Keratinocyte (primary cell): ENCODE measurements at regions not wholly inside any gene's neighbourhood (a gene's known extent, or its start where the extent isn't known, plus 50 kb on each side); places are given as distances from the start of the nearest gene placed in this dataset.

Source experiments
- DNase-seq: peaks from one replicate; pipeline ENCODE4 v3.0.0-alpha.2; 2011; ENCODE audit warnings: low read depth, missing footprints, low spot score
- FAIRE-seq: peaks from 2 replicates; lab custom pipeline; 2011; peaks lifted over from hg19 to GRCh38; lab: Jason Lieb, UNC
- H2AFZ ChIP-seq: 2 replicates; pipeline ENCODE4 v1.6.0; 2012; ENCODE audit warnings: low read length, control low read depth, inconsistent platforms; ENCODE audit not compliant: control insufficient read depth
- H3K27ac ChIP-seq: 2 replicates; pipeline ENCODE4 v1.5.1; 2011; ENCODE audit warnings: low read length; ENCODE audit not compliant: control insufficient read depth, insufficient read depth
- H3K27me3 ChIP-seq: 3 replicates; pipeline ENCODE4 v1.6.0; 2011; ENCODE audit warnings: low read length; ENCODE audit not compliant: control insufficient read depth, insufficient read depth; ENCODE audit errors: extremely low read depth
- H3K36me3 ChIP-seq, 2 experiments: 2 replicates in 1 of 2; 3 replicates in 1 of 2; pipeline ENCODE4 v1.5.1; 2011; ENCODE audit warnings: low read length in 2 of 2, mild to moderate bottlenecking in 1 of 2; ENCODE audit not compliant: control insufficient read depth in 2 of 2, insufficient read depth in 2 of 2; ENCODE audit errors: extremely low read depth in 1 of 2
- H3K4me1 ChIP-seq: 3 replicates; pipeline ENCODE4 v1.5.1; 2011; ENCODE audit warnings: low read length; ENCODE audit not compliant: control insufficient read depth, insufficient read depth; ENCODE audit errors: extremely low read depth
- H3K4me2 ChIP-seq: 3 replicates; pipeline ENCODE4 v1.6.0; 2011; ENCODE audit warnings: low read depth, low read length; ENCODE audit not compliant: control insufficient read depth, insufficient read depth; ENCODE audit errors: extremely low read depth
- H3K4me3 ChIP-seq, 3 experiments: fragments of 200-600 bp in 1 of 3; sonication (generic) in 1 of 3; 2 replicates in 2 of 3; 3 replicates in 1 of 3; pipeline ENCODE4 v1.5.1; 2011 to 2016; ENCODE audit warnings: low read length in 3 of 3, mild to moderate bottlenecking in 3 of 3, control low read depth in 2 of 3, inconsistent platforms in 1 of 3, low read depth in 1 of 3, mixed read lengths in 1 of 3, mixed run types in 1 of 3, moderate library complexity in 1 of 3; ENCODE audit not compliant: control insufficient read depth in 2 of 3, insufficient read depth in 2 of 3; ENCODE audit errors: extremely low read depth in 1 of 3
- H3K79me2 ChIP-seq: 2 replicates; pipeline ENCODE4 v1.6.0; 2012; ENCODE audit warnings: low read length; ENCODE audit not compliant: control insufficient read depth, insufficient read depth
- H3K9ac ChIP-seq: 3 replicates; pipeline ENCODE4 v1.6.0; 2011; ENCODE audit warnings: low read length; ENCODE audit not compliant: control insufficient read depth, insufficient read depth; ENCODE audit errors: extremely low read depth
- H3K9me1 ChIP-seq: 3 replicates; pipeline ENCODE4 v1.6.0; 2011; ENCODE audit warnings: low read length; ENCODE audit not compliant: control insufficient read depth, insufficient read depth; ENCODE audit errors: extremely low read depth
- H3K9me3 ChIP-seq: 2 replicates; pipeline ENCODE4 v1.5.1; 2012; ENCODE audit warnings: low read depth, low read length; ENCODE audit not compliant: control insufficient read depth
- H4K20me1 ChIP-seq: 3 replicates; pipeline ENCODE4 v1.6.0; 2011; ENCODE audit warnings: low read length; ENCODE audit not compliant: control insufficient read depth, insufficient read depth; ENCODE audit errors: extremely low read depth
- EZH2 ChIP-seq: IDR thresholded peaks from one replicate; pipeline ENCODE4 v1.6.1; 2012; ENCODE audit warnings: inconsistent platforms, mild to moderate bottlenecking, low read length, moderate library complexity
- dilution Hi-C: fragments of 300-500 bp; cut with MboI; formaldehyde crosslinking; loops from one replicate; pipeline ENCODE4 v1.7.0; 2020; ENCODE audit warnings: low sequenced_read_pairs; ENCODE audit not compliant: extremely low pct_ligation_motif_present
- TF ChIP-seq, protein P1 (sequence below), 3 experiments: IDR thresholded peaks in 1 of 3; conservative IDR thresholded peaks in 1 of 3; optimal IDR thresholded peaks in 1 of 3; 2 replicates in 2 of 3; 3 replicates in 1 of 3; pipeline versions ENCODE3 to v1.5.1; 2011; ENCODE audit warnings: low read length in 3 of 3, mild to moderate bottlenecking in 3 of 3, moderate library complexity in 2 of 3, control low read depth in 1 of 3, inconsistent platforms in 1 of 3; ENCODE audit not compliant: insufficient read depth in 2 of 3; ENCODE audit errors: extremely low read depth in 1 of 3

DNA sequence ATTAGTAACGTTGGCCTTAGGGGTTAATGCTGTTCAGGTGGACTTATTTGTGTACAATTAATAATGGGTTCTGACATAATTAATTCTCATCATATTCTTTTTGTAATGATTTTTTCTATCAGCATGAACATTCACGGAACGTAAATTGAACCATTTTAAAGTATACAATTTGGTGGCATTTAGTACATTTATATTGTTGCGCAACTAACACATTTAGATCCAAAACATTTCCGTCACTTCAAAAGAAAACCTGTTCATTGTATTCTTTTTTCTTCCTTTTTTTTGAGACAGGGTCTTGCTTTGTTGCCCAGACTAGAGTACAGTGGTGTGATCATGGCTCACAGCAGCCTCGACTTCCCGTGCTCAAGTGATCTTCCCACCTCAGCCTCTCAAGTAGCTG is 65.8 kb downstream of the BOD1L2 start:
- Histone ChIP-seq H3K4me1 (peaks cover 19% of the 10 kb centered on the region), H3K4me3 (no peak overlapping the region), H4K20me1 (no peaks in the 10 kb centered on the region), H3K9ac (no peak overlapping the region), H3K4me2 (no peak overlapping the region), H3K79me2 (no peaks in the 10 kb centered on the region), H2AFZ (no peak overlapping the region), H3K36me3 (no peaks in the 10 kb centered on the region), H3K9me3 (no peaks in the 10 kb centered on the region), H3K27me3 (no peaks in the 10 kb centered on the region), H3K9me1 (no peaks in the 10 kb centered on the region), H3K27ac (no peak overlapping the region)
- FAIRE-seq (no peak), DNase-seq (no peak)
- dilution Hi-C loops: no loop called here
- TF ChIP-seq, protein P1, sequence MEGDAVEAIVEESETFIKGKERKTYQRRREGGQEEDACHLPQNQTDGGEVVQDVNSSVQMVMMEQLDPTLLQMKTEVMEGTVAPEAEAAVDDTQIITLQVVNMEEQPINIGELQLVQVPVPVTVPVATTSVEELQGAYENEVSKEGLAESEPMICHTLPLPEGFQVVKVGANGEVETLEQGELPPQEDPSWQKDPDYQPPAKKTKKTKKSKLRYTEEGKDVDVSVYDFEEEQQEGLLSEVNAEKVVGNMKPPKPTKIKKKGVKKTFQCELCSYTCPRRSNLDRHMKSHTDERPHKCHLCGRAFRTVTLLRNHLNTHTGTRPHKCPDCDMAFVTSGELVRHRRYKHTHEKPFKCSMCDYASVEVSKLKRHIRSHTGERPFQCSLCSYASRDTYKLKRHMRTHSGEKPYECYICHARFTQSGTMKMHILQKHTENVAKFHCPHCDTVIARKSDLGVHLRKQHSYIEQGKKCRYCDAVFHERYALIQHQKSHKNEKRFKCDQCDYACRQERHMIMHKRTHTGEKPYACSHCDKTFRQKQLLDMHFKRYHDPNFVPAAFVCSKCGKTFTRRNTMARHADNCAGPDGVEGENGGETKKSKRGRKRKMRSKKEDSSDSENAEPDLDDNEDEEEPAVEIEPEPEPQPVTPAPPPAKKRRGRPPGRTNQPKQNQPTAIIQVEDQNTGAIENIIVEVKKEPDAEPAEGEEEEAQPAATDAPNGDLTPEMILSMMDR (optimal IDR thresholded peaks at IDR 0.05 in 1 of 3, IDR thresholded peaks at IDR 0.05 in 1 of 3, conservative IDR thresholded peaks at IDR 0.05 in 1 of 3; ENCODE audit: extremely low read depth in 1 of 3, insufficient read depth in 2 of 3, low read length in 3 of 3): no peak
- TF ChIP-seq EZH2: no peak

- TF ChIP-seq, protein P1 (optimal IDR thresholded peaks at IDR 0.05 in 1 of 3, IDR thresholded peaks at IDR 0.05 in 1 of 3, conservative IDR thresholded peaks at IDR 0.05 in 1 of 3; ENCODE audit: extremely low read depth in 1 of 3, insufficient read depth in 2 of 3, low read length in 3 of 3): no peak
- no peak for TF ChIP-seq EZH2
- Histone ChIP-seq H3K4me1 (peaks cover 16% of the 10 kb centered on the region), H3K9me1 (no peaks in the 10 kb centered on the region), H3K9ac (no peak overlapping the region), H3K79me2 (no peaks in the 10 kb centered on the region), H4K20me1 (no peaks in the 10 kb centered on the region), H3K9me3 (no peaks in the 10 kb centered on the region), H3K4me2 (no peak overlapping the region), H3K36me3 (no peaks in the 10 kb centered on the region), H3K27ac (no peak overlapping the region), H3K27me3 (no peaks in the 10 kb centered on the region), H2AFZ (no peak overlapping the region), H3K4me3 (no peak overlapping the region)
- no peak for DNase-seq
- no peak for FAIRE-seq
- dilution Hi-C loops: no loop called here
Measured at GRCh38 chr18:57214976-57215375, 68.1 kb downstream of the BOD1L2 start.
